ENCODE measurements at regions not wholly inside any gene's neighbourhood (a gene's known extent, or its start where the extent isn't known, plus 50 kb on each side); places are given as distances from the start of the nearest gene placed in this dataset.

DNA sequence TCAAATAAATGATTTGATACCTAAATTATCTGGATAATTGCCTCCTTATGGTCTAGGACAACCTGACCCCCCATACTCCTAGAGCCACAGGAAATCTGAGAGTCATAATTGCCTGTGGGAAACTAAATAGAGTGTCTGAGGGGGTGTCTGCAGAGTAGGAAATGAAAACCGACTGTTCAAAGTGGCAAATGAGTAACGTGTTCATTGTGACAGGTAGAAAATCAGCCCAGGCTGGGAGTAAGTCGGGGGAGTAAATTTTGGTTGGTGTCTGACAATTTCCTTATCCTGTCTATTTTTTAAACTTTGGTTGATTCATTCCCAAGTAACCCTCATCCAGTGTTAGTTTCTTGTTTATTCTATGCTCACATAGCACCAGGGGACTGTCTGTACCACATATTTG is 51.6 kb upstream of the HOXC13 start:
- DNase-seq = no peak

DNA sequence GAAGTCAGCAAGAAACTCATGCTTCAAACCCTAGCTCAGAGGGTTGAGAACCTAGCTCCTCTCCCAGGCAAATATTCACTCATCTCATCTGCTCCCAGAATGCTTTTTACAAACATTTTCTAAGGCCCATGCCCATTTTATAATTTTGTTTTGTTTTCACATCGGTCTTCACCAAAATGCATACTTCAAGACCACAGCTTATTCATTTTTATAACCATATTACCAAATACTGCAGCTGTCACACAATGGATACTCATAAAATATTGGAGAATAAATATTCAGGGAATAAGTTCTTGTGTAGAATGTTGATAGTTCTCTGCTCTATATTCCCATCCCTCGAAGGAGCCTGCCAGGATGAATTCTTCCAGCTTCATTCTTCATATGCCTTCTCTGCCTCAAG is 50.8 kb upstream of the HOXC13 start:
- DNase-seq = no peak
